ENCODE measurements at regions not wholly inside any gene's neighbourhood (a gene's known extent, or its start where the extent isn't known, plus 50 kb on each side); places are given as distances from the start of the nearest gene placed in this dataset.

- H3K9me3 ChIP-seq (ENCODE audit: low read length) = no peaks in the 10 kb centered on the region
- H3K4me2 ChIP-seq (ENCODE audit: low read length) = no peak overlapping the region
- H3K4me1 ChIP-seq (ENCODE audit: insufficient read depth, low read length, severe bottlenecking) = no peaks in the 10 kb centered on the region
These were observed 55.7 kb upstream of the ACKR3 start for GRCh38 chr2:236513956-236514355.

GRCh38 chr2:236516708-236517107 is 52.9 kb upstream of the ACKR3 start:
- Histone ChIP-seq H3K36me3 (ENCODE audit: insufficient read depth, low read length) (no peaks in the 10 kb centered on the region), H3K4me2 (ENCODE audit: low read length) (no peak overlapping the region), H3K4me3 (ENCODE audit: low read depth, low read length, poor library complexity, severe bottlenecking) (no peak overlapping the region), H3K27me3 (ENCODE audit: insufficient read depth, low read length) (no peaks in the 10 kb centered on the region), H2AFZ (ENCODE audit: low read length) (no peak overlapping the region), H3K27ac (ENCODE audit: low read depth, low read length, poor library complexity, severe bottlenecking) (no peak overlapping the region), H3K4me1 (ENCODE audit: insufficient read depth, low read length, severe bottlenecking) (no peaks in the 10 kb centered on the region), H3K9me3 (ENCODE audit: low read length) (no peaks in the 10 kb centered on the region), H3K9ac (ENCODE audit: low read length) (no peak overlapping the region), H3K79me2 (ENCODE audit: insufficient read depth, low read length) (no peaks in the 10 kb centered on the region), H4K20me1 (ENCODE audit: insufficient read depth, low read length) (no peaks in the 10 kb centered on the region), H3K9me2 (ENCODE audit: low read depth, low read length) (no peaks in the 10 kb centered on the region), H3F3A (ENCODE audit: insufficient read depth, low read length) (no peaks in the 10 kb centered on the region)
- no peak for TF ChIP-seq CTCF (IDR thresholded peaks at IDR 0.05; ENCODE audit: low read length)

More at GRCh38 chr2:236513956-236514355, 55.7 kb upstream of the ACKR3 start:
- no peak overlapping the region for H2AFZ ChIP-seq (ENCODE audit: low read length)
- no peaks in the 10 kb centered on the region for H3K36me3 ChIP-seq (ENCODE audit: insufficient read depth, low read length)
- no peaks in the 10 kb centered on the region for H3F3A ChIP-seq (ENCODE audit: insufficient read depth, low read length)
- no peaks in the 10 kb centered on the region for H3K9me2 ChIP-seq (ENCODE audit: low read depth, low read length)
- H3K27ac ChIP-seq (ENCODE audit: low read depth, low read length, poor library complexity, severe bottlenecking) = no peak overlapping the region
- H3K9ac ChIP-seq (ENCODE audit: low read length) = no peak overlapping the region
- no peak overlapping the region for H3K4me3 ChIP-seq (ENCODE audit: low read depth, low read length, poor library complexity, severe bottlenecking)
- H4K20me1 ChIP-seq (ENCODE audit: insufficient read depth, low read length) = no peaks in the 10 kb centered on the region
- no peaks in the 10 kb centered on the region for H3K27me3 ChIP-seq (ENCODE audit: insufficient read depth, low read length)
- no peaks in the 10 kb centered on the region for H3K79me2 ChIP-seq (ENCODE audit: insufficient read depth, low read length)
- TF ChIP-seq EZH2 (IDR thresholded peaks at IDR 0.05; ENCODE audit: borderline replicate concordance, low read length) (no peak), CTCF (IDR thresholded peaks at IDR 0.05; ENCODE audit: low read length) (no peak)

- H4K20me1 ChIP-seq (ENCODE audit: insufficient read depth, low read length) = no peaks in the 10 kb centered on the region
- H3K4me2 ChIP-seq (ENCODE audit: low read length) = no peak overlapping the region
- no peak overlapping the region for H3K9ac ChIP-seq (ENCODE audit: low read length)
These were observed 52.2 kb upstream of the ACKR3 start for GRCh38 chr2:236517251-236518031.

More at GRCh38 chr2:236517251-236518031, 52.2 kb upstream of the ACKR3 start:
- no peaks in the 10 kb centered on the region for H3K79me2 ChIP-seq (ENCODE audit: insufficient read depth, low read length)
- no peak overlapping the region for H2AFZ ChIP-seq (ENCODE audit: low read length)
- no peaks in the 10 kb centered on the region for H3K36me3 ChIP-seq (ENCODE audit: insufficient read depth, low read length)
- no peaks in the 10 kb centered on the region for H3F3A ChIP-seq (ENCODE audit: insufficient read depth, low read length)
- H3K27ac ChIP-seq (ENCODE audit: low read depth, low read length, poor library complexity, severe bottlenecking) = no peak overlapping the region
- no peak for TF ChIP-seq EZH2 (IDR thresholded peaks at IDR 0.05; ENCODE audit: borderline replicate concordance, low read length)
- no peak for TF ChIP-seq CTCF (IDR thresholded peaks at IDR 0.05; ENCODE audit: low read length)
- no peak overlapping the region for H3K4me3 ChIP-seq (ENCODE audit: low read depth, low read length, poor library complexity, severe bottlenecking)
- no peaks in the 10 kb centered on the region for H3K27me3 ChIP-seq (ENCODE audit: insufficient read depth, low read length)
- H3K9me3 ChIP-seq (ENCODE audit: low read length) = no peaks in the 10 kb centered on the region
- no peaks in the 10 kb centered on the region for H3K4me1 ChIP-seq (ENCODE audit: insufficient read depth, low read length, severe bottlenecking)
- H3K9me2 ChIP-seq (ENCODE audit: low read depth, low read length) = no peaks in the 10 kb centered on the region

All from OCI-LY1 (cell line).